Omental fat pad (tissue), 3 donors: ENCODE measurements at regions not wholly inside any gene's neighbourhood (a gene's known extent, or its start where the extent isn't known, plus 50 kb on each side); places are given as distances from the start of the nearest gene placed in this dataset.
"Not testable (repeated sequence)": the region's sequence is repeated elsewhere in the genome, so short reads cannot be mapped to it uniquely, and the experiment has no call there.

Source experiments
- ATAC-seq: fragments of 150-250 bp; one replicate; pipeline ENCODE4 v1.9.1; 2016; ENCODE audit warnings: mild to moderate bottlenecking, moderate library complexity; ENCODE audit not compliant: low FRiP score
- DNase-seq: peaks from one replicate; pipeline ENCODE4 v3.0.0-alpha.2; 2019; ENCODE audit warnings: low spot score
- TF ChIP-seq, protein P1 (sequence below), 3 donors: fragments of 450-650 bp; IDR thresholded peaks; one replicate each; pipeline ENCODE4 v1.5.1; 2016 to 2017; ENCODE audit warnings: antibody characterized with exemption in 3 of 3, mild to moderate bottlenecking in 3 of 3, moderate library complexity in 2 of 3

DNA sequence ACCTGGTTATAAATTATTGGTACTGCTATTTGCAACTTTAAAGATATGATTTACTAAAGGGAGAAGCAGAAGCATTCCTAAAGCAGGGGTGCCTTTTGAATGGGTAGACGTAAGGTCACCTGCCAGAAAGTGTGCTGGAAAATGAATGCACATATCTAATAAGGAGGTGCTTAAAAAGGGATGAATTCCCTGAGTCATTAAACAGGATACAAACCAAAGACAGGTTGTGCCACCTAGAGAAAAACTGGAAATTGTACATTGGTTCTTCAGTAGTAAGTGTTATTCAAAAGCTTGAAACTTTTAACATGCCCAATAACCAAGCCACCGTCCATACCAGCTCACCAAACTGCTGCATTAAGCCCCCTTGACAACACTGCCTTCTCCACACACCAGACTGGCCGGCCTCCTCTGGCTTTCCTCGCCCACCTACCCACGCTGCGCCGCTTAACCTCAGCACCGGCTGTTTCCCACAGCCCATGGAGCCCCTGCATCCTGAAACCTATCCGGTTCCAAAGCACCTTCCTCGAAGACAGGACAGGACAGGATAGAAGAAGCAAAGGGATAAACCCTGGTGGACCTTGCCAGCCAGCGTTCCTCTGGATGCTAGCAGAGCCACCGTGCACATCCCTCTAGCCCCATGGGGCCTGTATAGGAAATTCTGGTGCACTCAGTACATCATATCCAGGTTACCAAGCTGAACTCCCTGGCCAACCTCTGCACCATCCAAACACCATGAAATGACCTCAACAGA, 201.5 kb upstream of the CAND1 start:
- ATAC-seq (peak; percentile 8), DNase-seq (no peak)
- TF ChIP-seq, protein P1, sequence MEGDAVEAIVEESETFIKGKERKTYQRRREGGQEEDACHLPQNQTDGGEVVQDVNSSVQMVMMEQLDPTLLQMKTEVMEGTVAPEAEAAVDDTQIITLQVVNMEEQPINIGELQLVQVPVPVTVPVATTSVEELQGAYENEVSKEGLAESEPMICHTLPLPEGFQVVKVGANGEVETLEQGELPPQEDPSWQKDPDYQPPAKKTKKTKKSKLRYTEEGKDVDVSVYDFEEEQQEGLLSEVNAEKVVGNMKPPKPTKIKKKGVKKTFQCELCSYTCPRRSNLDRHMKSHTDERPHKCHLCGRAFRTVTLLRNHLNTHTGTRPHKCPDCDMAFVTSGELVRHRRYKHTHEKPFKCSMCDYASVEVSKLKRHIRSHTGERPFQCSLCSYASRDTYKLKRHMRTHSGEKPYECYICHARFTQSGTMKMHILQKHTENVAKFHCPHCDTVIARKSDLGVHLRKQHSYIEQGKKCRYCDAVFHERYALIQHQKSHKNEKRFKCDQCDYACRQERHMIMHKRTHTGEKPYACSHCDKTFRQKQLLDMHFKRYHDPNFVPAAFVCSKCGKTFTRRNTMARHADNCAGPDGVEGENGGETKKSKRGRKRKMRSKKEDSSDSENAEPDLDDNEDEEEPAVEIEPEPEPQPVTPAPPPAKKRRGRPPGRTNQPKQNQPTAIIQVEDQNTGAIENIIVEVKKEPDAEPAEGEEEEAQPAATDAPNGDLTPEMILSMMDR (IDR thresholded peaks at IDR 0.05) = no peak

DNA sequence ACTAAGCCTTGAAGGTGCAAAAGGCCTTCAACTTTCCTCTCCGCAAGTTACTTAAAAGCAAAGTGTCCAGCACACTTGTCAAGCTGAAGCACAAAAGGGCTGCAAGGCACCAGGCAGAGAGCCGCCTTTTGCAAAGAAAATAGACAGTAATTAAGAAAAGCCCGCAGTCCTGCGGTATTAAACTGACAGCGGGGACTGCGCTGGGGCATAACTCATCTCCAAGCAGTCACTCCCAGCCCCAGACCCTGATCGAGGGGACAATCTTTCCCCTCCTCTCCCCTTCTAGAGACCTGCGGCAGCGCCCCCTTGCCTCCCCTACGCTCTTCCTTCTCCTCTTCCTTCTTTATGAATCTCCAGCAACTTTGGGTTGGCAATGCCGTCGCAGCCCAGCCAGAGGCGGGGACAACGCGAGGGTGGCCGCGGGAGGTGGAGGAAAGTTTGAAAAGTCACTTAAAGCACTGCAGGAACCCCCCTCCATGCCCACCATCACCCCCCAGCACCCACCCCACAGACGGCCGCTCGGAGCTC, 200.9 kb upstream of the CAND1 start:
- DNase-seq = no peak
- TF ChIP-seq, protein P1 (IDR thresholded peaks at IDR 0.05) = no peak
- ATAC-seq = no peak

DNA sequence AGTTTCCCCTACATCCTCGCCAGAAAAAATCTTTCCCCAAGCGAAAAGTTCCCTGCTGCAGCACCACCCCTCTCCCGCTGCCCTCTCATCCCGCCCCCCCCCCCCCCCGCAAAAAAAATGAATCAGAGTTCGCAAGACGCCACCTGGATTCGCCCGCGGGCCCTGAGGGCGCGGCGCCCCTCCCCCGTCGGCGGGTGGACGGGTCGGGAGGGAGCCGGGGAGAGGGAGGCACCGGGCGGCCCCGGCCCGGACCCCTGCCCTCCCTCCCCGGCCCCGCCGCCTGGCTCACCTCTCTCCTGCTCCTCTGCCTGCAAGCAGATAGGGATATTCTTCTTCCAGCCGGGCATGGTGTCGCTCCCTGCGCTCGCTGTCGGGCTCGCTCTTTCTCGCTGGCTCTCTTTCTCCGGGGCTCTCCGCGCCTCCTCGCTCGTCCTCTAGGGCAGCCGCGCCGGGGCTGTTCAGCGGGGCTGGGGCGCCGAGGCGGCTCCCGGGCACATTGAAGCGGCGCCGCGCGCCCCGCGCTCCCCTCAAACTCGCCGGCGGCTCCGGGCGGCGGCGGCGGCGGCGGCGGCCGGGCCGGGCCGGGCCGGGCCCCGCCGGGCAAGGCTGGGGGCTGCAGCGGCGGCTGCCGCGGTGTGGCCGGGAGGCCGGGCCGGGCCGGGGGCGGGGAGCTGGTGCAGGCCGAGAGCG, 200.3 kb upstream of the CAND1 start:
- TF ChIP-seq, protein P1 (IDR thresholded peaks at IDR 0.05) = no peak
- ATAC-seq = peak; percentile 79
- DNase-seq = no peak

DNA sequence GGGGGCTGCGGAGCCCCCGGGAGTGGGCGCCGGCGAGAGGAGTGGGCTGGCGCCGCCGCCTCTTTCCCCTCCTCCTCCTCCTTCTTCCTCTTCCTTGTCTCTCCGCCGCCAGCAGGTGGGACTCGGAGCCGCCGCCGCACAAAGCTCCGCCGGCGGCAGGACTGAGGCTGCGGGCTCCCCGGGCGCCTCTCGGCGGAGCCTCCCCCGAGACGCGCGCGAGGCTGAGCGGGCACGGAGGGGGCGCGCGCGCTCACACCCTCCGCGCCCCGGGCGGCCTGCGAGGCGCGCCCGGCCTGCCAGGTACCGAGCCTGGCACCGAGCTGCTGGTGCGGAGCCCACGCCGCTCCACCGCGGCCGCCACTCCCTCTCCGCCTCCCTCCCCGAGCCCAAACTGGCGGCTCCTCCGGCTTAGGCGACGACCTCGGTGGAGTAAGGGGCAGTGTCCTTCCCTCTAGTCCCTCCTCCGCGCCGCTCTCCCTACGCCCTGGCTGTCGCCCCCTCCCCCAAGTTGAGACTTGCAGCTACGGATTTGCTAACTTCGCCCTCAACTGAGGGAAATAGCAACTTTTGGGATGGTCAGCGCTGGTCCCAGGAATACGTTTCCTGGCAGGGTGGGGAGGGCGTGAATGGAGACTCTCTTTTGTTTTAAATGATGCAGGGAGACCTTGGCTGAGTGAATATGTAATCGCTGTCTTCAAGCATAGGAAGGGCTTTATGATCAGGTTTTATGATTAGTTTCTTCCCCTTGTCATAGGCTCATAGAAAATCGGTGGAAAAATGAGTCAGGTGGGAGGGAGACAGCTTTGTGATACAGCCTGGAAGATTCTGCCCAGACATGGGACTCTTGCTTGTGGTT, 199.5 kb upstream of the CAND1 start:
- TF ChIP-seq, protein P1 (IDR thresholded peaks at IDR 0.05) = no peak
- ATAC-seq (peak; percentile 67), DNase-seq (no peak)

DNA sequence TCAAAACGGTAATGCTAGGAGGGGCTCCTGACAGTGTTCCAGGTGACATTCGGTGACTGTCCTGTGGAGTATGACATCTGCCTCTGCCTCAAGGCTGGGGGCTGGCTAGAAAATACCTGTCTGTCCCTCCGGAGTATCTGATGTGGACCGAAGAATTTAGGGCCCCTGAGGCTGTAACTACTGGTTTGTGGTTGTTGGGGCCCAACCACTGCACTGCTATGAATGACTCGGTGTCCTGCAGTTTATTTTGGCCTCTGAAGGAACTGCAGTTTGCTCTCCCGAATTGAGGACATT, 198.9 kb upstream of the CAND1 start:
- TF ChIP-seq, protein P1 (IDR thresholded peaks at IDR 0.05) = no peak
- no peak for DNase-seq
- no peak for ATAC-seq

DNA sequence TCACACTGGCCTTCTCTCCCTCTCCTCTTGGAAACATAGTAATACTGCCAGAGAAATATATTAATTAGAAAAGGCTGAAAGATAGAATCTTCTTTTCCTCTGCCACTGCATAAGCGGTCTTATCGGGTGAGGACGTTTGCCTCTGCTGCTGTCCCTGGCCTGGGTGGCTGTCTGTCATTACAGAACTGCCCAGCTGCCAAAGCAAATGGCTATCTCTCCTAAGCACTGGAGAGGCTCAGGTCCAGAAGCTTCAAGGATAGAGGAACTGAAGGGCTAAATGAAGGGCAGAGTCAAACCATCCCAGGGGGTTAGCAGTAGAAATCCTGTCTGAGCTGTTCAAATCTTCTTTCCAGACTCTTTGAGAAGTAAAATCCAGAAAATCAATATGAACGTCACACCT, 198.6 kb upstream of the CAND1 start:
- TF ChIP-seq, protein P1 (IDR thresholded peaks at IDR 0.05) = no peak
- DNase-seq (no peak), ATAC-seq (no peak)

DNA sequence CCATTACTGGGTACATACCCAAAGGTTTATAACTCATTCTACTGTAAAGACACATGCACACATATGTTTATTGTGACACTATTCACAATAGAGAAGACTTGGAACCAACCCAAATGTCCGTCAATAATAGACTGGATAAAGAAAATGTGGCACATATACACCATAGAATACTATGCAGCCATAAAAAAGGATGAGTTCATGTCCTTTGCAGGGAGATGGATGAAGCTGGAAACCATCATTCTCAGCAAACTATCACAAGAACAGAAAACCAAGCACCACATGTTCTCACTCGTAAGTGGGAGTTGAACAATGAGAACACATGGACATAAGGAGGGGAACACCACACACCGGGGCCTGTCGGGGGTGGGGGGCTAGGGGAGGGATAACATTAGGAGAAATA, 196.9 kb upstream of the CAND1 start:
- not testable (repeated sequence) for ATAC-seq, DNase-seq
